Hematopoietic multipotent progenitor cell treated with erythropoietin and hydrocortisone succinate and interleukin-3 and kit ligand, for 17 days (in vitro differentiated cells): ENCODE measurements at regions not wholly inside any gene's neighbourhood (a gene's known extent, or its start where the extent isn't known, plus 50 kb on each side); places are given as distances from the start of the nearest gene placed in this dataset.
"Not testable (repeated sequence)": the region's sequence is repeated elsewhere in the genome, so short reads cannot be mapped to it uniquely, and the experiment has no call there.

Experiments used
- DNase-seq: peaks from one replicate; pipeline ENCODE4 v3.0.0-alpha.2; 2015; ENCODE audit warnings: low spot score

DNA sequence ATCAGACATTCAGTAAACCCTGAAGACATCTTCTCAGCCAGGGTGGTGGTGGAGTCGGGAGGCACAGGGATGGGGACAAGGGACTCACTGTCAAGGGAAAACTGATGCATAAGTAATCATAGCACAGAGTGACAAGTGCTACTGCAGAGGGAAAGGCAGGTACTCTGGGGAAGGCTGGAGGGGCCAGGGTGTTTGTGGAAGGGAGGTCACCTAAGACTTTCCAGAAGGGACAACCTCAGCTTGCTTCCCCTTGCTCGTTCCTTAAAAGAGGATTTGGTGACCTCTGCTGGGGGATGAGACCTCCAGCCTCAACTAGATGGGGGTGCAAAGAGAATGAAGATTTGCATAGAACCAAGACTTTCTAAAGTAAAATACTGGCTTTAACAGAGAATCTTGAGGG lies 99.5 kb downstream of the SLC4A3 start:
- no peak for DNase-seq

DNA sequence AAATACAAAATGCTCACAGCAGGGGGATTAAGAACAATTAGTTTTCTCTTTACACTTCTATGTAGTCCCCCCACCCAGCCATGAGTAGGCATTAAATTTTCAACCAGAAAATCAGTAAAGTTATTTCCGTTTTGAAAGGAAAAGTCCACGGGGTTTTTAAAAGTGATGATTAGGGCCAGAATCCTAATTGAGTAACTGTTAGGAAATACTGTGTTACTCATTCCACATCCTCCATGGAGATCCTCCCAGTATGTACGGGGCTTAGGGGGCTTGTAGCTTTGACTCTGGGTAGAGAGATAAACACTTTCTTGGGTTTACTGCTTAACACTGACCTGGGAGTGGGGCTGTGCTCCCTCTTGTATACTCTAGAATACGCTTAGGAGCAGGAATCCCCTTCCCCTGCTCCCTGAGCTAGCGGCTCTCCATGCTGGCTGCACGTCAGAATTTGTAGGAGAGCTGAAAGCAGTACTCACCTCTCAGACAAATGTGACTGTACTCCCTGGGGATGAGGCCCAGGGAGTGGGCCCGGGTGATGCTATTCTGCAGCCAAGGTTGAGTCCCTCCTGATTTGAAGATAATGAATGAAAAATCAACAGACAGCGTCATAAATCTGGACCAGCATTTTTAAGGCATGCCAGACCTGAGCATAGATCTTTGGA lies 100.5 kb downstream of the SLC4A3 start:
- no peak for DNase-seq

DNA sequence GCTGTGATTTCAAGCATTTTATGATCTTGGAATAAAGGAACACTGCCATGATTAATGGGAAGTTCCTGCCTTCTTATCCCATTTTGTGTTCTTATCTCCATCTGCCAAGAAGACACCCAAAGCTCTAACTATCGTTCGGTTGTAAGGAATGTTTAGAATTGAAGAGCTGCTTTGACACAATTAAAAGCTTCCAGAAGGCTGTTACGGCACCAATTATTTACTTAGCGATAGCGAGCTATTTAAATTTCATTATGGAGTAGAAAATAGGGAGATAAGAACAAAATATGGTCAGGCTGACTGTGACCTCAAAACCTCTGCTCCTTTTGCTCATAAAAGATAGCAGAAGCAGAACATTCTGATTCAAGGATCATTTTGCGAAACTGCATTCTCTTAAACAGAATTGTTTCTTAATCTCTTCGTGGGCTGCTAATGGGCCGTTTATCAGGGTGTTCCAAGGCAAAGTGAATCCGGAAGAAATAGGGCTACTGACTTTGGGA lies 101.6 kb downstream of the SLC4A3 start:
- no peak for DNase-seq

DNA sequence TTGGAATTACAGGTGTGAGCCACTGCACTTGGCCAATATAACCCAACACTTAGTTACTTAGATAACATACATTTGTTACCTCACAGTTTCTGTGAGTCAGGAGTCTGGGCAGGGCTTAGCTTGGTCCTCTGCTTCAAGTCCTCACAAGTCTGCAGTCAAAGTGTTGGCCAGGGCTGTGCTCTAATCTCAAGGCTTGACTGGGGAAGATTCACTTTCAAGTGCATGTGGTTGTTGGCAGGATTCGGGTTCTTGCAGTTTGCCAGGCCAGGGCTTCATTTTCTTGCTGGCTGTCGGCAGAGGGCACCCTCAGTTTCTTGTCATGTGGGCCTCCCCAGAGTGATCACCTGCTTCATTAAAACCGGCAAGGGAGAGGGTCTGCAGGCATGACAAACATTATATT lies 103.7 kb downstream of the SLC4A3 start:
- no peak for DNase-seq

DNA sequence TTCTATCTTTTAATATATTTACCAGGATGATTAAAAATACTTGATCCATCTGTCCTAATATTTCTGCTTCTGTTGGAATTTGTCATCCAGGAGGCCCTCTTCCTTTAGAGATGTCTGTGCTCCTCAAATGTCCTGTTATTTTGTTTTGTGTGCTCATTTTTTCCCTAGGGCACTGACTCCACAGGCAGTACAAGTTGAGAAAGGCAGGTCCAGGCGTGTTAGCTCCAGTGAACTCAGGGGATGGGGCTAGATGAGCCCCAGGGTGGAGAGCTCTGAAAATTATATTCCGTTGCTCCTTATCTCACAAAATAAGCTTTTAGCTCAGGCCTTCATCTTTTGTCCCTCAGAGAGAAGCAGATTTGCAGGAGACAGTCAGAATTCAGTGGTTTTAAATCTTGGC lies 105.7 kb downstream of the SLC4A3 start:
- DNase-seq, result no peak

DNA sequence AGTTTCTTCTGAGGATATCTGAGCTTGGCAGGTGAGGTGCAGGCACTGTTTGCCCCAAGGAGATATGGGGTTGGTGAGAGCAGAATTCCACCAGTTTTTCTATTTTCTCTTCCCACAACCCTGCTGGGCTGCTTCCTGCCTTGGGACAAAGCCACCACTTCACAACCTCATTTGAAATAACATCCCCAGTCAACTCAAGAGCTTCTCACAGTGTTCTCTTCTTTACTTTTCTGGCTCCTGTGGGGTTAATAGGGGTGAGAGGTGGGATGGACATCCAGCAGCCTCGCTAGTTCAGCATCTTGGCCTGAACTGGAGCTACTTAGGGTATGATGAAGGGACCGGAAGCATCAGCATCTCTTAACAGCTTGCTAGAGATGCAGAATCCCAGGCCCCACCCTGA lies 106.3 kb downstream of the SLC4A3 start:
- DNase-seq, result no peak

DNA sequence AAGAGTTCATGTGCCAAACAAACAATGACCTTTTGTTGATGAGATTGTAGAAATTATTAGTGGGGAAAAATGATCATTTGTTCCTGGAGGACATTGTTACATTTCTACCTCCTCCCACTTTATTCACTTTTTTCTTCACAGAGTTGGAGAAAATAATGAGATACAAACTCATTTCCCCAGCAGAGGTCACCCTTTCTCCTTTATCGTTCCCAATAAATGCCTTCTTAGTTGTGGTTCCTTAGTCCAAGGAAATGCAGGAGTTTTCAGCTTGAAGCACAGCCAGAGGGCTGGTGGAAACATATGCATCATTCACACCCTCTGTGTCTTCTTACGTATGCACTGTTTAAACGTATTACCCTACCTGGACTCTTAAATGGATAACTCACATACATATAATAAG lies 108.8 kb downstream of the SLC4A3 start:
- no peak for DNase-seq

DNA sequence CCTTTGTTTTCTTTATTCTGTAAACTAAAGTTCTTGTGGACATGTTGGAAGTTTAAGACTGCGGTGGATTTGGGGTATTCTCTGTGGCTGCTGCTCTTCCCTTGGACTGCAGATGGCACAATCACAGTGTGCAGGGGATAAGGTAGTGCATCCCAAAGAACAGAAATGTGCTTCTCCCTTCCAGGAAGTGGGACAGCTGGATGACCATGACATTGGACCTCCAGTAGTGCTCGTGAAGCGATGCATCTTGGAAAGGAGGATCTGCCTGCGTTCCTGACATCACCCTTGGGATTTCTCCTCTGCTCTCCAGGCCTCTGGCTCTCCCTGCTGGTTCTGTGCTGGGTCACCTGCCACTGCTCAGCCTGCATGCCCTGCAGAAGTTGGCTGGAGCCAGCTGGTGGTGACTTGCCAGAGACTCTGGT lies 109.9 kb downstream of the SLC4A3 start:
- no peak for DNase-seq

DNA sequence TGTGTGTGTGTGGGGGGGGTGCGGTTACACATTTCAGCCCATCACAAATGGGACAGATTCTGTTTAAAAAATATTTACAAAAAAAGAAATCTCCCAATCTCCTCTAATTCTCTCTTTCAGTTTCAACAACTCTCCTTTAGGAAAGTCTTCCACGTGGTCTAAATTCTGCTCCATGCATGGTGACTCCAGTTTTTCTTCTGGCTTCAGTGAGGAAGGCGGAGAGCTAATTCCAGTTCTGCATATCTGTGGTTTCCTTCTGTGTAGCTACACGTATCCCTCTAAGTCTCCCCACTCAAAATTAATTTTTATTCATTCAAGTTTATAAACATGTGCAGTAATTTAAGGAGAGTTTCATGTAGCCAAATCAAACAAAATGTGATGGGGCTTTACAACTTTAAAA lies 111.6 kb downstream of the SLC4A3 start:
- no peak for DNase-seq

DNA sequence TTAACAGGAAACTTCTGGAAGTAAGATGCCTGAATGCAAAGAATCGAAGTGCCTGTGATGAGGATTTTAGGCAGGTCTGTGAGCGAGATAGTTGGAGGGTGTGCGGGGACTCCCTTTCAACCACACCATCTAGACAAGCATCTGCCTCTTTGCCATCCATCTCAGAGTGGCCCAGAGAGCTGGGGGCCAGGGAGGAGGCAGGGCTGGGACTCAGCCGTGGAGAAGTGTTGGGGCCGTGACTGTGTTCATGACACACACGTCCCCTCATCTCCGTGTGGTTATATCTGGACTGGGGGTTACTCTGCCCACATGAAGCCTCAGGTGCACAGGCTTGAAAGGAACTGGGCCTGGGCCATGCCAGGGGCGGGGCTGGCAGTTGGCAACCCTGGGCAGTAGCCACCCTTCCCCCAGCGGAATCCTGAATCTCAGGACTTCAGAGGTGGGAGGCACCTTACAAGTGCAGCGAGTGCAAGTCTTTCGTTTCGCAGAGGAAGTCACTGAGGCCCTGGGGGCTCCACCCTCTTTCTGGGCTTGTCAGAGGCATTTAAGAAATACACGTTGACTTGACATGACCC lies 112.5 kb downstream of the SLC4A3 start:
- DNase-seq, result no peak

DNA sequence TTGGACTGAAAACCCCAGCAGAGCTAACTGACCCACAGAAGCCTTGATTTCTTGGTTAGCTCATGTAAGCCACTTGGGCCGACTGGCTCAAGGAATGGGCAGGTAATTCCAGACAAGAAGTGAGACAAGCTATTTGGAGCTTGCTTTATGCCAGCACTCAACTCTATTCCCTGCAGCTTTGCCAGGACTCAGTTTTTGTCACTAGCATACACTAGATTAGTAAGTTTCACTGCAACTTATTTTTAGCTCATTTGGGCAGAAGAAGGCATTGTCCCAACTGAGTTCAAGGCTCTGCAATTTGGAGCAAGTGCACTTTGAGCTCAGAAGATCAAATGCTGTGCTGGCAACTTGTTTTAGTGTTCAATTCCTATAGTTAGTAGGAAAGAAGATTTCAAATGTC lies 116.1 kb downstream of the SLC4A3 start:
- no peak for DNase-seq

DNA sequence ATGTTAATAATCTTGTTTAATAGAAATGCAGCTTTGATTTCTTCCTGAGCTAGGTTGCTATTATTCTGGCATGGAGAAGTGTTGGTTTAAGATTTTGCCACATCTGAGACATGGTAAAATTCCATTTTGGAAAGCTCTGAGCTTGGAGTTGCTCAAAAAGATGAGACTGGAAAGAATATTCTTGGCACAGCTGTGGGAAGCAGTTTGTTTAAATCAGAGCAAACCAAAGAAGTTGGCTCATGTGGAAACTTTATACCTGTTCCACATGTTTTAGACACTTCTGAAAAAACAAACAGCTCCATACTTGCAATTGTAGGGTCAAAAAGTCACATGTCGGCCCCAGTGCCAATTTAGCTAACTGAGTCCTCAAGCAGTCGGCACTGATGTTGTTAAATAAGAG lies 116.6 kb downstream of the SLC4A3 start:
- DNase-seq, result no peak

DNA sequence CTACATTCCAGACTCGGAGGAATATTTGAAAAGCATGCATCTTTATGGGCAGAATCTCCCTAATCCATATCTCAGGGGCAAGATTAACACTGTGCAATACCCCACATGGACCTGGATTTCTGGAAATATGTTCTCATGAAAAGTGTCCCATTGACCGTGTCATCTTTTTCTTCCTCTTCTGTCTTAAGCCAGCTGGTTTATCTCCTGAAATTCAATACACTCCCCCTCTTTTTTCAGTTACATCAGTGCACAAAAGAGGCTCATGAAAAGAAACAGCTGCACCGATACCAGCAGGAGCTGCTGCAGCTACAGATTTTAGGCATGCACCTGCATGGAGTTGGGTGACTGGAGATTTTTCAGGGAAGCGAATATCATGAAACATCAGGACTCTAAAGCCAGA lies 117.2 kb downstream of the SLC4A3 start:
- no peak for DNase-seq

DNA sequence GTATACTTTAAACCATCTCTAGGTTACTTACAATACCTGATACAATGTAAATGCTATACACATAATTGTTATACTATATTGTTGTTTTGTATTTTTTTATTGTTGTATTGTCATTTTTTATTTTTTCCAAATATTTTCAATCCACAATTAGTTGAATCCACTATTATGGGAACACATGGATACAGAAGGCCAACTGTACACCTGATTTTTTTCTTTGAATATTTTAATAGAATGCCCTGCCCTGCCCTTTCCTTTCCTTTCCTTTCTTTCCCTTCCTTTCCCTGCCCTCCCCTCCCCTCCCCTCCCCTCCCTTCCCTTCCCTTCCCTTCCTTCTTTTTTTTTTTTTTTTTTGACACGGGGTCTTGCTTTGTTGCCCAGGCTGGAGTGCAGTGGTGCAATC lies 120.2 kb downstream of the SLC4A3 start:
- no peak for DNase-seq

DNA sequence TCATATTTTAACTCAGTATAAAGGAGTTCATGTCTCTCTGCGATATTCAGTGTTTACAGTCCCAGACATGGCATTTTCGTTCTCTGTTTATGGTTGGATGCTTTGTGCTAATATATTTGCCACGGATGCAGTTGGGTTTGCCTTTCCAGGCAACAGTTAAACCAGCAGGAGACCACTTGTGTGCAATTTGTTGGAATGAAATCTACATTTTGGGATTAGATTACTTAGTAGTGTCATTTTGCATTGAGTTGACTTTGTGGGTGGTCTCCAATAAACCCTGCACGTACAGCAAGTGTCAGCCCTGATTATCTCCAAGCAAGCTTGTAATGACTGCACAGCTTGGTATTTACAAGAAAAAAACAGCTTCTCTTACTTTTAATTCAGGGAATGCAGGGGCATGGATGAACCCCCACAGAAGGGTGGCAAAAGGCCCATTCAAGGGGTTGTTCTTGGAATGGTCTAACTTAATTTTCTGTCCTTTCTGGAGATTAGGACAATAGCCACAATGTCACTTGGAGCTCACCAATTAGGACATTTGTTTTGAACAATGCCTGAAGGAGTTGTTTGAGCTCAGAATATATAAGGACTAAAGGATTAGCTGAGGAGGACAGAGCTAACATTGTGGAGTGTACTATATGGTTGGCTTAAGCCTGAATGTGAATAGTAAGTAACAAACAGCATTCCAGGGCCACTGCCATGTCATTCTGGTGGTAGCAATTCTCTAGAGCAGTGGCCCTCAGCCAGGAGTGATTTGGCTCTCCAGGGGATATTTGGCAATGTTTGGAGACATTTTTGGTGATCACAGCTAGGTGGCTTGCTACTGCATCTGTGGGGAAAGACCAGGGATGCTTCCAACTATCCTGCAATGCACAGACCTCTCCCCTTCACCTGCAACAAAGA lies 121.5 kb downstream of the SLC4A3 start:
- DNase-seq, result no peak

DNA sequence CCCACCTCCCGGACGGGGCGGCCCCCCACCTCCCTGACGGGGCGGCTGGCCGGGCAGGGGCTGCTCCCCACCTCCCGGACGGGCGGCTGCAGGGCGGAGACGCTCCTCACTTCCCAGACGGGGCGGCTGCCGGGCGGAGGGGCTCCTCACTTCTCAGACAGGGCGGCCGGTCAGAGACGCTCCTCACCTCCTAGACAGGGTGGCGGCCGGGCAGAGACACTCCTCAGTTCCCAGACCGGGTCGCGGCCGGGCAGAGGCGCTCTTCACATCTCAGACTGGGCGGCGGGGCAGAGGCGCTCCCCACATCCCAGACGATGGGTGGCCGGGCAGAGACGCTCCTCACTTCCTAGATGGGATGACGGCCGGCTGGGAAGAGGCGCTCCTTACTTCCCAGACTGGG lies 123.7 kb downstream of the SLC4A3 start:
- DNase-seq, result not testable (repeated sequence)

DNA sequence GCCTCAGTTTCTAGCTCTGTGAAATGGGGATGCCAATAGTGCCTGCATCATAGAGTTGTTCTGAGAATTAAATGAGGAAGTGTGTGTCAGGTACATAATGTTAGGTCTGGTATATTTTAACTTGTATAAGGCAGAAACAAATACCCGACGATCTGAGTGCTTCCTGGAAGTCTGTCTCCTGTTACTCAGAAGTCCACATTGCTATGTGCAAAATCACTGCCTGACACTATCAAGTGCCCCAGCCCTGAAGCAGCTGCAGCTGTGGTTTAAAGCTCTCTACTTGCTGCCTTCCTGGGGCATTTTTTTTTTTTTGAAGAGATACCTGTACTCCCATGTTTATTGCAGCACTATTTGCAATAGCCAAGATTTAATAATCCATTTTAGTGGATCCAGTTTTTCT lies 125.3 kb downstream of the SLC4A3 start:
- DNase-seq, result no peak

DNA sequence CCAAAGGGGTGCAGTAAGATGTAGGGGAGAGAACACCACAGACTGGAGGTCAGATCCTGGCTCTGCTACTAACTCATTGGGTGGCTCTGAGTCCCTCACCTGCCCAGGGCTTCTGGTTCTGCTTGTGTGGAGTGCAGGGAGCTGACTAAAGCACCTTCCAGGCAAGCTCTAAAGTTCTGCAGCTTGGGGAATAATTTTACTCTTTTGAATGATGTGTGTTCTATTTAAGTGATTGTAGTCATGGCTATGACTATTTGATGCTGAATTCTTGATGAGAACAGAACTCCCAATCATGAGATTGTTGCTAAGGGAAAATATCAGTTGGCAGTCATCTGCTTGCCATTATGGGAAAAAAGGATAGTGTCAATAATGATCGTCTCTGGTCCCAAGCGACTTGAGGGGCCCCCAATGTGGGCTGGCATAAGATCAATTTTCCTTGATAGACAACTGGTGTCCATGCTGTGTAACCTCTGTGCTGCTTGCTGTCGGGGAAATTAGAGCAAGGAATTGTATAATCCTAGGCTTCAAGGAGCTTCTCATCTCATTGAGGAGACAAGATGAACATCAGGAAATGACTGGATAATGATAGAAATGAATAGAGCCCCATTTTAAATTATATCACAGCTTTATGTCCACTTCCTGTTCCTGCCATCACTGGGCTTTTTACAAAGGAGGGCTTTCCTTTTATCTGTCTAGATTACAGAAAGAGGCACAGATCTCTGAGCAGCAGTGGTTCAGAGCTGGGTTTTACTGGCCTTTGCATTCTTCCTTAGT lies 131.7 kb downstream of the SLC4A3 start:
- no peak for DNase-seq

DNA sequence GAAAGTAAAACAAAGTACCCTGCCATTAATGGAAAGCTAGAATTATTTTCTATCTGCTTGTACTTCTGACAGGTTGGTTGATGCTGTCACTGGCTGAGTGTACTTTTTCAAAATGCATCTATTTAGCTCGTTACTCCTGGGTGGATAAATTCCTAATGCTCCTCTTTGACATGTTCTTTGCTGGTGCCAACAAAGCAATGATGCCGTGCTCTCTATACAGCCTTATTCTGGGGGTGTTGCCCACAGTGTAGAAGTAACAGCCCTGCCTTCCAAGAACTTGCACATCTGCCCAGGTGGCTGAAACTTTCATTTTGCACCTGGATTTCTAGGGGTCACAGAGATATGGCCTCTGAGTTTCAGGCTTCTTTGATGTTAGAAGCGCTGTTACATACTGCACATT lies 132.4 kb downstream of the SLC4A3 start:
- DNase-seq, result no peak

DNA sequence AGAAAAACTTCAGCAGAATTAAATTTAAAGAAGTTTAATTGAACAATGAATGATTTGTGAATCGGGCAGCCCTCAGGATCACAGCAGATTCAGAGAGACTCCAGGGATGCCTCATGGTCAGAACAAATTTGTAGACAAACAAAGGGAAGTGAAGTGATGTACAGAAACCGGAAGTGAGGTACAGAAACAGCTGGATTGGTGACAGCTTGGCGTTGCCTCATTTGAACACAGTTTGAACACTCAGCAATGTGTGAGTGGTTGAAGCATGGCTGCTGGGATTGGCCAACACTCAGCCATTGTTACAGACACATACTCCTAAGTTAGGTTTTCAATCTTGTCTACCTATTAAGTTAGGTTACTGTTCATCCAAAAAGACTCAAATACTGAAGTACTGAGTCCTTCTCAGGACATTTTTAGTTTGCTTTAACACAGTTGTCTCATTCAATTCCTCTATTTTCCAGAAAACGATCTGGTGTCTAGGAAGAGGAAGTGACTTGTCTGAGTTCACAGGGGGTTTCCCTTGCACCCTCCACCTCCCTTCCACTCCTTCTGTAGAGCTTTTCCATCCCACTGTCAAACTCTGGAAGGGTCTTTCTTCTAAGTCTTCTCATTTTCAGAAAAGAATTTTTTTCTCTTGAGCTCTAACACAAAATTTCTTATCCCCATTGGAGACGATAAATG lies 137.9 kb downstream of the SLC4A3 start:
- no peak for DNase-seq

DNA sequence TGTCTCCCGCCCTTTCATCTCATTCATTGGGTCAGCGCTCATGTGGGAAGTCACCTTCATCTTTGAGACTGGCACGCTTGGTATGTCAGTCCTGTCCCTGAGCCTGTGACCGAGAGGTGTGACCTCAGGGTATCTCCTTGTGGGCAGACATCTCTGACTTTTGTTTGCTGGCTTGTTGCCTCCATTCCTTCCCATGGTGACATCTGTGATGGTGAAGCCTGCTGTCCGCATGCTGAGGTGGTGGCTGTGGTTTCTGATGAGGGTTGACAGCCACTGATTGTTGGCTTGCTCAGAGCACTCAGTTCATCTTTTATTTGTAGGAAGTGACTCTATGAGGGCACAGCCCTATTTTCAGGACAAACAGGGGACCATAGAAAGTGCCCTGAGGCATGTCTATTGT lies 139.2 kb downstream of the SLC4A3 start:
- DNase-seq, result no peak
